ENCODE measurements at regions not wholly inside any gene's neighbourhood (a gene's known extent, or its start where the extent isn't known, plus 50 kb on each side); places are given as distances from the start of the nearest gene placed in this dataset.

- TF ChIP-seq POLR2A (IDR thresholded peaks at IDR 0.05), result no peak
- no peak for TF ChIP-seq CTCF (IDR thresholded peaks at IDR 0.05)
Measured at GRCh38 chr4:162456106-162456505, 292.3 kb upstream of the FSTL5 start.
